SKM-1 (cell line): ENCODE measurements at regions not wholly inside any gene's neighbourhood (a gene's known extent, or its start where the extent isn't known, plus 50 kb on each side); places are given as distances from the start of the nearest gene placed in this dataset.
"Not testable (repeated sequence)": the region's sequence is repeated elsewhere in the genome, so short reads cannot be mapped to it uniquely, and the experiment has no call there.

Experiments
- DNase-seq: peaks from one replicate; lab custom pipeline; 2025; ENCODE audit not compliant: unreplicated experiment; lab: John Stamatoyannopoulos, UW

GRCh38 chr2:195117011-195117410 is 540.0 kb upstream of the SLC39A10 start:
- DNase-seq: no peak

GRCh38 chr2:195115738-195116137 is 541.3 kb upstream of the SLC39A10 start:
- DNase-seq: no peak

GRCh38 chr2:195108182-195108581 is 548.8 kb upstream of the SLC39A10 start:
- DNase-seq: no peak

DNA sequence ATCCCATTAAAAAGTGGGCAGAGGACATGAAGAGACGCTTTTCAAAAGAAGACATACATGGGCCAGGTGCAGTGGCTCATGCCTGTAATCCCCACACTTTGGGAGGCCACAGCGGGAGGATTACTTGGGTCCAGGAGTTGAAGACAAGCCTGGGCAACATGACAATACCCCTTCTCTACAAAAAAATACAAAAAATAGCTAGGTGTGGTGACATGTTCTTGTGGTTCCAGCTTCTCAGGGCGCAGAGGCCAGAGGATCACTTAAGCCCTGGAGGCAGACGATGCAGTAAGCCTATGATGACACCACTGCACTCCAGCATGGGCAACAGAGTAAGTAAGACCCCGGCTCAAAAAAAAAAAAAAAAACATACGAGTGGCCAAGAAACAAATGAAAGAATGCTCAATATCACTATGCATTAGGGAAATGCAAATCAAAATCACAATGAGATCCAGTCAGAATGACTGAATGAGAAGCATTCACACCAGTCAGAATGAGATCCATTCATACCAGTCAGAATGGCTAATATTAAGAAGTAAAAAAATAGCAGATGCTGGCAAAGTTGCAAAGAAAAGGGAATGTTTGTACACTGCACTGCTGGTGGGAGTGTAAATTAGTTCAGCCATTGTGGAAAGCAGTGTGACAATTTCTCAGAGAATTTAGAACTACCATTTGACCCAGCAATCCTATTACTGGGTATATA is 550.2 kb upstream of the SLC39A10 start:
- DNase-seq: no peak

- DNase-seq: no peak
These were observed 551.4 kb upstream of the SLC39A10 start for GRCh38 chr2:195105581-195105980.

DNA sequence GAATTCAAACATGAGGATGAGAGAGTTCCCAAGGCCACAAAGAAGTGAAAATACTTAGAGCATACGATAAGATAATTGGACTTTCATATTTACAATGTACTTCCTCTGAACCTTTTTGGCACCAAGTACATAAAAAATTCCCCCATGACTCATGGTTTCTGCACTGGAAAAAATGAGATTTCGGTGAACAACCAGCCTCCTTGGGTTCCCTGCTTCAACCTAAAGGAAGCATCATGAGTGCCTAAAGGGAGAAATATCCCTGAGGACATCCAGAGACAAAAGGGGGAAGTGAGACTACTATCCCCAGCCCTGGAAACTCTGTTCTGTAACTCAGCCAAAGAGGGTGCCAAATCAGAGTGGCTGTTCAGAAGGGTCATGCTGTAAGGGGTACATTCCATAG is 562.7 kb upstream of the SLC39A10 start:
- DNase-seq: no peak

GRCh38 chr2:195092341-195092740 is 564.7 kb upstream of the SLC39A10 start:
- no peak for DNase-seq

DNA sequence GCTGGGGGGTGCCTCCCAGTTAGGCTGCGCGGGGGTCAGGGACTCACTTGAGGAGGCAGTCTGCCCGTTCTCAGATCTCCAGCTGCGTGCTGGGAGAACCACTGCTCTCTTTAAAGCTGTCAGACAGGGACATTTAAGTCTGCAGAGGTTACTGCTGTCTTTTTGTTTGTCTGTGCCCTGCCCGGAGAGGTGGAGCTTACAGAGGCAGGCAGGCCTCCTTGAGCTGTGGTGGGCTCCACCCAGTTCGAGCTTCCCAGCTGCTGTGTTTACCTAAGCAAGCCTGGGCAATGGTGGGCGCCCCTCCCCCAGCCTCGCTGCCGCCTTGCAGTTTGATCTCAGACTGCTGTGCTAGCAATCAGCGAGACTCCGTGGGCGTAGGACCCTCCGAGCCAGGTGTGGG is 584.2 kb upstream of the SLC39A10 start:
- not testable (repeated sequence) for DNase-seq

DNA sequence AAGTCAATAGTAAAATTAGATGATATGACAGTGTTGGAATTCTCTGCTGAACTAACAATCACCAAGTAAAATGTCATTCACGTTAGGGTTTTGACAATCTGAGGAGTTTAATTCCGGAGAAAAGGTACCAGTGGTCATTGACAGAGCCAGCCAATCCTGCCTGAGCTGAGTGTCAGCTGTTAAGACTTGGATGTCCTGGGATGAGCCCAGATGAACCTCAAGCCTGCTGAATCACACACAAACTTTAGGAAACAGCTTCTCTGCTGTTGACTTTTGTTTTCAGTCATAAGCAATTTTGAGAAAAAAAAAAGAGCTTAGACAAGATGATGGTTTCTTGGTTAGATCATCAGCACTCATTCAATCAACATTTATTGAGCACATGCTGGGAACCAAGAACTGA is 600.0 kb upstream of the SLC39A10 start:
- no peak for DNase-seq

DNA sequence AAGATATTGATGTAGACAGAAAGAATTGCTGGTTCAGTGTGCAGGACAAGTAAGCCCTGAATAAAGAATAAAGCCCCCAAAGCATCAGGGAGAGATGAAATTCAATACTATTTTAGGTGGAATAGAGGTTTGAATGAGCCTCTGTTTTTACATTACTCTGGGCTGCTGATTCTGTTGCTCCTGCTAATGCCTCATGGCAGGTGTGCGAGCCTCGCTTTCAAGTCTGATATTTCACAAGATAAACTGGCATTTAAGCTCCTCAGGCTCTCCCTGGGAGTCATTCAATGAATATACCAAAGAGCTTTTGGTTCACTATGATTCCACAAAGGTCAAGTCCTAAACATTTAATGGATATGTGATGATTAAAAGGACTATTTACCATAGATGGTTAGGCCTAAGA is 601.0 kb upstream of the SLC39A10 start:
- DNase-seq: no peak

DNA sequence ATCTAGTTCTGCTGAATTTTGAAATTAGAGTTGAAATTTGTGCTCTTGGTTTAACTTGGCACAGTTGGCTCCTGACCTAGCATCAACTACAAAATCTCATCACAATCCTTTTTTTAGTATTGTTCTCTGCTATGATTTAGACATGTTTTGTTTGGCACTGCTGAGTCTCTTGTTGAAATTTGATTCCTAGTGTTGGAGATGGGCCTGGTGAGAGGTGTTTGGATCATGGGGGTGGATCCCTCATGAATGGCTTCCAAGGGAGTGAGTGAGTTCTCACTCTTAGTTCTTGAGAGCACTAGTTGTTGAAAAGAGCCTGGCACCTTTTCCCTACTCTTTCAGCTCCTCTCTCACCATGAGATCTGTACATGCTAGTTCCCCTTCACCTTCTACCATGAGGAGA is 605.6 kb upstream of the SLC39A10 start:
- DNase-seq: no peak

- DNase-seq: no peak
These were observed 607.5 kb upstream of the SLC39A10 start for GRCh38 chr2:195049372-195050031.

GRCh38 chr2:195047955-195048354 is 609.1 kb upstream of the SLC39A10 start:
- no peak for DNase-seq

- no peak for DNase-seq
These were observed 612.2 kb upstream of the SLC39A10 start for GRCh38 chr2:195044801-195045200.

DNA sequence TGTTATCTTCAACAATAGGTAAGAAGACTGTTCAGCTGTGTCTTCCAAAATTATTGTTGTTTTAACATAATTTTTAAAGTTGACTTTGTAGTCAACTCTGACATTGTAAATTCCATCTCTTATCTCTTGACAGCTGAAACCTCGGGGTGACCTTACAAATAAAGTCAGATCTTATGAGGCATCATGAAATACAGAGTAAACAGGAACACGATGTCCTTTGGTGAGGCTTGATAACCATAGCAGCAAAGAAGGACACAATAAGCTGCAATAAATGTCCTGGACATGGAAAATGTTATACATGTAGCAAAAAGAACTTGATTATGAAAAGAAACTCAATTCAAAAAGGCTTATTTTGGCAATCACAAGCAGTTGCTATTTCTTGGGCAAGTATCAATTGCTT is 618.9 kb upstream of the SLC39A10 start:
- DNase-seq: no peak

DNA sequence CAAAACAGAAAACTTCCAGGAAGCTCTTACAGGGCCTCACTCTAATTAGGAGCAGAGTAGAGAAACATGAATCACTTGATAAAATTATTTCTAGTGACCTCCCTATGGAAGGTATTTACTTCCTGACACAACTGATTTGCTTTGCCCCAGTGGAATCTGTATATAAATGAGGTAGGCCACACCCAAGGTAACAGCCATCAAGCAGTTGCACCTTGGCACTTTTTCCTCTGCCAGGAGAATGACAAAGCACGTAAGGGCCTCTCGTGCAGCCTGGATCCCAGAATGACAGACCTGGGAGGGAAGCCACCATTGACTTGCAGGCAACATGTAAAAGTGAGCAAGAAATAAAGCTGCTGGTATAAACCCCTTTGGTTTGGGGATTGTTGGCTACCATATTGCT is 620.0 kb upstream of the SLC39A10 start:
- DNase-seq: no peak

- no peak for DNase-seq
These were observed 625.6 kb upstream of the SLC39A10 start for GRCh38 chr2:195031411-195031810.

- no peak for DNase-seq
These were observed 627.0 kb upstream of the SLC39A10 start for GRCh38 chr2:195029804-195030654.

- DNase-seq: no peak
These were observed 629.1 kb upstream of the SLC39A10 start for GRCh38 chr2:195027947-195028346.

- no peak for DNase-seq
These were observed 630.8 kb upstream of the SLC39A10 start for GRCh38 chr2:195026261-195026660.

GRCh38 chr2:195022508-195022830 is 634.6 kb upstream of the SLC39A10 start:
- no peak for DNase-seq
